Thymus (tissue), 11 donors: ENCODE measurements at regions not wholly inside any gene's neighbourhood (a gene's known extent, or its start where the extent isn't known, plus 50 kb on each side); places are given as distances from the start of the nearest gene placed in this dataset.

Experiments
- DNase-seq, 9 donors: peaks; one replicate each; pipeline ENCODE4 v3.0.0-alpha.2; 2013; ENCODE audit warnings: low spot score in 9 of 9, low read depth in 6 of 9, missing footprints in 1 of 9
- H3K27ac ChIP-seq, 2 donors: one replicate each; pipeline ENCODE4 v1.5.1; 2013; ENCODE audit warnings: control low read depth in 1 of 2, low read depth in 1 of 2, low read length in 1 of 2, mild to moderate bottlenecking in 1 of 2, moderate library complexity in 1 of 2
- H3K27me3 ChIP-seq, 2 donors: one replicate each; pipeline ENCODE4 v1.5.1; 2013; ENCODE audit warnings: low read length in 1 of 2; ENCODE audit not compliant: control insufficient read depth in 2 of 2, insufficient read depth in 1 of 2
- H3K36me3 ChIP-seq, 2 donors: one replicate each; pipeline ENCODE4 v1.5.1; 2013; ENCODE audit warnings: low read length in 1 of 2, mild to moderate bottlenecking in 1 of 2, moderate library complexity in 1 of 2; ENCODE audit not compliant: control insufficient read depth in 2 of 2, insufficient read depth in 2 of 2
- H3K4me1 ChIP-seq, 2 donors: one replicate each; pipeline ENCODE4 v1.5.1; 2013; ENCODE audit warnings: low read length in 2 of 2; ENCODE audit not compliant: control insufficient read depth in 2 of 2, insufficient read depth in 2 of 2
- H3K4me3 ChIP-seq, 2 donors: one replicate each; pipeline ENCODE4 v1.5.1; 2013; ENCODE audit warnings: low read length in 2 of 2, control low read depth in 1 of 2, mild to moderate bottlenecking in 1 of 2
- H3K9me3 ChIP-seq, 2 donors: one replicate each; pipeline ENCODE4 v1.5.1; 2013; ENCODE audit warnings: low read length in 1 of 2, mild to moderate bottlenecking in 1 of 2; ENCODE audit not compliant: control insufficient read depth in 2 of 2, insufficient read depth in 1 of 2
- WGBS: extraction: QIAGEN DNeasy Blood & Tissue Kit; methylation state at CpG from one replicate; pipeline ENCODE4 v1.1.7; 2013; 5-methylcytosine and 5-hydroxymethylcytosine counted together
- donor health status: healthy.

DNA sequence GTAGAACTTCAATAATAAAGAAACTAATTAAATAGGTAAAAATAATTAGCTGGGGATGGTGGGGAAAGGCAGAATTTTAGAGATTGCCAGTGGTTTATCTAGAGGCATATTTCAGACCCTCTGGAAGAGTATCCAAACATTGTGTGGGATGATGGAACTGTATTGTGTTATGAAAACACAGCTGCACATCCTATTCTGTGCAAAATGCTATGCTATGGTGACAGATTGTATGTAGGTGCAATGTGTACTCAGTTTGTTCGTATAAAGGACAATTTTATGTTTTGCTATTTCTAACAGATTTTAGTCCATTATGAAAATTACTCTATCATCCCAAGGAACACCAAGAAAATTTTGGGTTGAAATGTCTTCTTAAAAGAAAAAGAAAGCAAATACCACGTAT, 1054.7 kb downstream of the PDHA2 start:
- H3K27ac ChIP-seq = no peak overlapping the region
- peaks cover 0 to 2% of the 10 kb centered on the region in 2 donors for H3K9me3 ChIP-seq
- H3K27me3 ChIP-seq = no peaks in the 10 kb centered on the region
- WGBS = 91% methylated on average over 2 of the region's 2 CpGs
- no peaks in the 10 kb centered on the region for H3K4me1 ChIP-seq
- no peak overlapping the region for H3K4me3 ChIP-seq
- no peak for DNase-seq
- no peaks in the 10 kb centered on the region for H3K36me3 ChIP-seq

DNA sequence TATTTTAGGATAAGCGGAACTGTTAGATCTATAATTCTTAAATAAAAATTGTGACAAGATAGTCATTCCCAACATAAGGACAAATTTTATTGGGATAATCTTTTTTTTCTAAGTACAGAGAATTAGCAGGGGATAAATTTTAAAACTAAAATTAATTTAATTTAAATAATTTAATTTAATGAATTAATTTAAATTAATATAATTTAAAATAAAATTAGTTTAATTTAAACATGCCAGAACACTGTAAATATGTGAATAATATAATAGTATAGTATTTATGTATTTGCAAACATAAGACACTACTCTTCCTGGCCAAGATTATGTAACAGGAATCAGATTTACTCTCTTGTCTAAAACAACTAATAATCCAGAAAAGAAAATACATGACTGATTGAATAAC, 1055.9 kb downstream of the PDHA2 start:
- Histone ChIP-seq H3K27me3 (no peaks in the 10 kb centered on the region), H3K4me3 (no peak overlapping the region), H3K4me1 (no peaks in the 10 kb centered on the region), H3K9me3 (peaks cover 0 to 2% of the 10 kb centered on the region in 2 donors), H3K36me3 (no peaks in the 10 kb centered on the region), H3K27ac (no peak overlapping the region)
- WGBS = 95% methylated on average over 1 of the region's 1 CpG
- no peak for DNase-seq

DNA sequence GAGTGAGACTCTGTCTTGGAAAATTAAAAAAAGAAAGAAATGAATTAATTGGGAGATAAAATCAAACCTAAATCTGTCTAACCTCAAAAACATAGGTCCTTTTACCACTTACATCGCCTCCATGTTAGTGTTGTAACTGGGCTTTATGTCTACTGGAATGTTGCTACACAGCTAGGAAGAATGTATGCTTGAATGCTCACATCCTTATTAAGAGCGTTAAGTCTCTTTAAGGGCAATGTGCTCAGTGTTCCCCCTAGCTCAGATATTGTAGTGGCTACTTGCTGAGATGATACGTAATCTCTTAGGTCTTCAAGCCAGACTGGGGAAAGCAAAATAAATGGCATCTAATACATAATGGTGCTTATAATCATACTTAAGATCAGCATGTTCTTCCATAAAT, 1072.8 kb downstream of the PDHA2 start:
- H3K27ac ChIP-seq = no peak overlapping the region
- WGBS = 96% methylated on average over 3 of the region's 3 CpGs
- no peaks in the 10 kb centered on the region for H3K9me3 ChIP-seq
- H3K36me3 ChIP-seq = no peaks in the 10 kb centered on the region
- no peak overlapping the region for H3K4me3 ChIP-seq
- H3K4me1 ChIP-seq = no peaks in the 10 kb centered on the region
- no peak for DNase-seq
- H3K27me3 ChIP-seq = no peaks in the 10 kb centered on the region

DNA sequence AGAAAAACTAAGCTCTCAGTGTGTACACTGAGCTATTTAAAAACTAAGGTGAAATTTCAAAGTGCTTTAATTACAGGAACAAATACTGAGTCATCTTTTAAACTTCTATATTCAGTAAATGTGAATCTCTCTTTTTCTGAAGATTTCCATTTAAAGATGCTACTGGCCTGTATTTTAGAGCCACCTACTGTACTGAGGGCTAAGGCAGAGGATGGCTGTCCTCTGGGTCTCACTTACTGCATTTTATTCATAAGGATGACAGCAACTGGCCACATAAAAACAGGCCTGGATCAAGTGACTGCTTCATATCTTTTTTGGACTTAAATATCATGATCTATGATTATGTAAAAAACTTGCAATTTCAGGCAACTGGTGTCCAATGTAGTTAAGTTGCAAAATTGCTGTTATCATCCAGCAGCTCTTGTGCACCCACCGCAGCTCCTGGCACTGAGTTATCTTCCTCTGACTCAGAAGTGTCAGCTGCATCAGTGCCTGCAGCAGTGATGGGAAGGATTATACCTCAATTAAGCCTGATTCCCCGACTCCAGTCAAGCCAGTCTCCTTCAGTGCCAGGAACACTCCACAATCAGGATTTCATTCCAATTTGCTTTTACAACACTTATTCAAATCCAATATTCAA, 1073.7 kb downstream of the PDHA2 start:
- 89% methylated on average over 2 of the region's 2 CpGs for WGBS
- H3K9me3 ChIP-seq = no peaks in the 10 kb centered on the region
- no peaks in the 10 kb centered on the region for H3K36me3 ChIP-seq
- DNase-seq = no peak
- no peaks in the 10 kb centered on the region for H3K4me1 ChIP-seq
- no peak overlapping the region for H3K4me3 ChIP-seq
- H3K27me3 ChIP-seq = no peaks in the 10 kb centered on the region
- no peak overlapping the region for H3K27ac ChIP-seq

DNA sequence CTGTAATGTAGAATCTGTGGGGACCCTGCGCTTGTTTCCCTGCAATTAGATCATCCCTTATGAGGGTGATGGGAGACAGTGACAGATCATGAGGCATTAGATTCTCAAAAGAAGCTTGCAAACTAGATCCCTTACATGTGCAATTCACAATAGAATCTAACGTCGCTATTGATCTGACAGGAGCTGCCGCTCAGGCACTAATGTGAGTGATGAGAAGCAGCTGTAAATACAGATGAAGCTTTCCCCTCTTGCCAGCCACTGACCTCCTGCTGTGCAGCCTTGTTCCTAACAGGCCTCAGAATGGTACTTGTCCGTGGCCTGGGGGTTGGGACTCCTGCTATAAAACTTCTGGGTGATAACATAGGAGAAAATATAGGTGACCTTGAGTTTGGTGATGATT, 1076.8 kb downstream of the PDHA2 start:
- no peaks in the 10 kb centered on the region for H3K4me1 ChIP-seq
- no peaks in the 10 kb centered on the region for H3K36me3 ChIP-seq
- no peaks in the 10 kb centered on the region for H3K9me3 ChIP-seq
- no peaks in the 10 kb centered on the region for H3K27me3 ChIP-seq
- DNase-seq = no peak
- H3K4me3 ChIP-seq = no peak overlapping the region
- no peak overlapping the region for H3K27ac ChIP-seq
- 94% methylated on average over 5 of the region's 5 CpGs for WGBS

DNA sequence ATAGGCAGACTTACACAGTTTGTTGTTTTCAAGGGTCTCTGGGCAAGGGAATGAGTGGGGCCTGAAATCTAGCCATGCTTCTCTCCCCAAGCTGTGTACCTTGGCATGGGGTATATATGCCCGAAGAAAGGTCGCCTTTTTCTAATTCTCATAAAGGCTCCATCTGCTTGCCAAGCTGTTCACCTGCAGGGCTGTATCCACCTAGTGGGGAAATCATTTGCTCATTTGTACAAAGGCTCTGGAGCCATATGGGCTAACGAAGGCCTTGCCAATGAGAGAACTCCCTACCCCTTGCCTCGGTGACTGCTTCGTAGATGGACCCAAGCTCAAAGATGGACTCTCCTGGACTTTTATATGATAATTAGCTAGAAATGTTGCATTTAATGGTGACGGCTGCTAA, 1097.0 kb downstream of the PDHA2 start:
- Histone ChIP-seq H3K27me3 (no peaks in the 10 kb centered on the region), H3K4me1 (no peaks in the 10 kb centered on the region), H3K9me3 (peaks cover 0 to 4% of the 10 kb centered on the region in 2 donors), H3K4me3 (no peak overlapping the region), H3K36me3 (no peaks in the 10 kb centered on the region), H3K27ac (no peak overlapping the region)
- no peak for DNase-seq
- WGBS = 96% methylated on average over 6 of the region's 6 CpGs

DNA sequence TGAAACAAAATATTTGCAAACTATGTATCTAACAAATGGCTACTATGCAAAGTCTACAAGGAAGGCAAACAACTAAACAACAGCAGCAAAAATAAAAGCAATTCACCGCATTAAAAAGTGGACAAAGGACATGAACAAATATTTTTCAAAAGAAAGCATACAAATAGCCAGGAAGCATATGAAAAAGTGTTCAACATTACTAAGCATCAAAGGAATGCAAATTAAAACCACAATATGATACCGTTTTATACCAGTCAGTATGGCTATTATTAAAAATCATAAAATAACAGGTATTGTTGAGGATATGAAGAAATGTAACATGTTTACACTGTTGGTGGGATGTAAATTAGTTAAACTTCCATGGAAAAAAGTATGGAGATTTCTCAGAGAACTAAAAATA, 1106.7 kb downstream of the PDHA2 start:
- H3K9me3 ChIP-seq = no peaks in the 10 kb centered on the region
- no peaks in the 10 kb centered on the region for H3K27me3 ChIP-seq
- 97% methylated on average over 2 of the region's 2 CpGs for WGBS
- H3K4me3 ChIP-seq = no peak overlapping the region
- no peak overlapping the region for H3K27ac ChIP-seq
- no peaks in the 10 kb centered on the region for H3K36me3 ChIP-seq
- DNase-seq = no peak
- H3K4me1 ChIP-seq = no peaks in the 10 kb centered on the region

DNA sequence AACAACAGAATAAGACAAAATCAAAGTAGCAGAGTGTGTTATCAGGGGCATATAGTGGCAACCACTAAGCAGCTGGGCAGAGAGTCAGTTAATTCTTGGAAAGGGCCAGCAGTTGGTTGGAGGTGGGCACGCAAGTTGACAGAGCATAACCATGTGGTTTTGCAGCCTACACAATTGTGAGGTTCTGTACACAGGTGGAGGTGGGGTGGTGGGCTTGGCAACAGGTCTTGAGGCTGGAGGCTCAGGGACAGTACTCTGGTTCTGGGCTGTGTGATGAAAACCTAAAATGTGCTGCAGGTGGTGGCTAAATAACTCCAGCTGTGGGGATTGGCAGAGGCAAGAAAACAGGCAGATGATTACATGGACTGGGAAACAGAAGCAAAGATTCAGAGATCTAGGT, 1112.7 kb downstream of the PDHA2 start:
- WGBS = 79% methylated on average over 1 of the region's 1 CpG
- Histone ChIP-seq H3K9me3 (no peaks in the 10 kb centered on the region), H3K4me1 (no peaks in the 10 kb centered on the region), H3K4me3 (no peak overlapping the region), H3K27ac (no peak overlapping the region), H3K36me3 (no peaks in the 10 kb centered on the region), H3K27me3 (no peaks in the 10 kb centered on the region)
- no peak for DNase-seq

DNA sequence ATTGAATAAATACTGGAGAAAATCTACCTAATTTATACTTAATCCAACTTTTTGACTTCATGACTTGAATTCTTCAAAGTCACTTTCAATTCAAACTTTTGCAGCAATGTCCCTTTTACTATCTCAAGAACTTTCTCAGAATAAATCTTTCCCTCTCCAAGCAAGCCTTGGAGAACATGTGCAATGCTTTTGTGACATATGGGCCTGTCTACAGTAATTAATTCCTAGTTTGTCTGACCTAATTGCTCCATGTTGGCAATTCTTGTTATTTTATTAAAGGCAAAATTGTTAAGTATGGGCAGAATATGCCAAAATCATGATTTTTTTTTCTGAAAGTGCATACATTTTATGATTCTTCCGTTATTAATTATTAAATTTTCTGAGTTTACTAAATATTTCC, 1115.3 kb downstream of the PDHA2 start:
- Histone ChIP-seq H3K4me1 (no peaks in the 10 kb centered on the region), H3K27me3 (no peaks in the 10 kb centered on the region), H3K27ac (no peak overlapping the region), H3K9me3 (no peaks in the 10 kb centered on the region), H3K4me3 (no peak overlapping the region), H3K36me3 (no peaks in the 10 kb centered on the region)
- WGBS = 95% methylated on average over 1 of the region's 1 CpG
- no peak for DNase-seq

DNA sequence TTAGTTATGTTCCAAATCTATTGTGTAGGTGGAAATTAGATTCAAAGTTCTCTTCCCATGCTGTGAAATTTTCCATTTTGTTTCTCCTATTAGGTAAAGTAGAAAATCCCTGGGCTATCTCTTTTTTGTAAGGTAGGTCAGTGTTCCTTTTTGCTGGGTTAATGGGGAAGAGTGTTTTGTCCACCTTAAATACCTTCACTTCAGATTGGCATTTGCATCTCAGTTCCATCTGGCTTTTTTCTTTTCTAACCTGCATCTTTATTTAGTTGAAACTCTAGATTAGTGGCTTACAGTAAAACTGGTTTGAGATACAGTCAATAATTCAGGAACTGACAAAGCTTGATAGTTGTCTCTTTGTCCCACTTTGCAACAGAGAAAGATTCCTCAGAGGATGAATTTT, 1115.8 kb downstream of the PDHA2 start:
- Histone ChIP-seq H3K9me3 (no peaks in the 10 kb centered on the region), H3K4me1 (no peaks in the 10 kb centered on the region), H3K36me3 (no peaks in the 10 kb centered on the region), H3K27me3 (no peaks in the 10 kb centered on the region), H3K4me3 (no peak overlapping the region), H3K27ac (no peak overlapping the region)
- DNase-seq = no peak
